Eye (tissue), 1 donor: ENCODE measurements at regions not wholly inside any gene's neighbourhood (a gene's known extent, or its start where the extent isn't known, plus 50 kb on each side); places are given as distances from the start of the nearest gene placed in this dataset.

Experiments used
- DNase-seq: peaks from one replicate; pipeline ENCODE4 v3.0.0-alpha.2; 2015

- DNase-seq: no peak
Observed at GRCh38 chr22:23376256-23376655, 195.9 kb downstream of the BCR start.

- DNase-seq: no peak
Observed at GRCh38 chr22:23375031-23375827, 194.9 kb downstream of the BCR start.

GRCh38 chr22:23373601-23374000, 193.3 kb downstream of the BCR start:
- no peak for DNase-seq

- no peak for DNase-seq
Observed at GRCh38 chr22:23370251-23370650, 189.9 kb downstream of the BCR start.

GRCh38 chr22:23369054-23369685, 188.9 kb downstream of the BCR start:
- DNase-seq: no peak
